DND-41 (cell line): ENCODE measurements at regions not wholly inside any gene's neighbourhood (a gene's known extent, or its start where the extent isn't known, plus 50 kb on each side); places are given as distances from the start of the nearest gene placed in this dataset.

Experiments
- ATAC-seq: fragments of 200-7000 bp; cut with Tn5 transposase; 3 replicates; pipeline ENCODE4 v1.9.1; 2021; ENCODE audit warnings: low read depth; ENCODE audit not compliant: insufficient read depth
- DNase-seq: peaks from one replicate; pipeline ENCODE4 v3.0.0-alpha.2; 2020
- H2AFZ ChIP-seq: 2 replicates; pipeline ENCODE4 v1.6.0; 2012; ENCODE audit warnings: low read depth, low read length
- H3K27ac ChIP-seq: 2 replicates; pipeline ENCODE4 v1.5.1; 2012; ENCODE audit warnings: low read length, inconsistent platforms
- H3K27me3 ChIP-seq: fragments of 200-600 bp; sonication (generic); 2 replicates; pipeline ENCODE4 v1.6.0; 2012; ENCODE audit warnings: low read length, mild to moderate bottlenecking, inconsistent platforms; ENCODE audit not compliant: insufficient read depth, poor library complexity
- H3K36me3 ChIP-seq: 2 replicates; pipeline ENCODE4 v1.5.1; 2012; ENCODE audit warnings: low read length, inconsistent platforms; ENCODE audit not compliant: insufficient read depth
- H3K4me1 ChIP-seq: 2 replicates; pipeline ENCODE4 v1.5.1; 2012; ENCODE audit warnings: mild to moderate bottlenecking, low read length; ENCODE audit not compliant: insufficient read depth
- H3K4me2 ChIP-seq: 2 replicates; pipeline ENCODE4 v1.6.0; 2012; ENCODE audit warnings: mild to moderate bottlenecking, moderate library complexity, low read length, inconsistent platforms; ENCODE audit not compliant: insufficient read depth
- H3K4me3 ChIP-seq, 2 experiments: fragments of 200-600 bp in 1 of 2; shearing (Covaris generic) in 1 of 2; 2 replicates each; pipeline ENCODE4 v1.5.1; 2012 to 2016; ENCODE audit warnings: inconsistent platforms in 2 of 2, low read length in 2 of 2, mild to moderate bottlenecking in 2 of 2, low read depth in 1 of 2, moderate library complexity in 1 of 2
- H3K79me2 ChIP-seq: 2 replicates; pipeline ENCODE4 v1.6.0; 2012; ENCODE audit warnings: low read length, inconsistent platforms; ENCODE audit not compliant: insufficient read depth
- H3K9ac ChIP-seq: 2 replicates; pipeline ENCODE4 v1.6.0; 2012; ENCODE audit warnings: low read depth, mild to moderate bottlenecking, inconsistent platforms, low read length, moderate library complexity
- H3K9me3 ChIP-seq: 2 replicates; pipeline ENCODE4 v1.5.1; 2012; ENCODE audit warnings: low read length, moderate library complexity, mild to moderate bottlenecking, inconsistent platforms; ENCODE audit not compliant: insufficient read depth, severe bottlenecking
- H4K20me1 ChIP-seq: 2 replicates; pipeline ENCODE4 v1.6.0; 2012; ENCODE audit warnings: low read length; ENCODE audit not compliant: insufficient read depth
- CTCF ChIP-seq: IDR thresholded peaks from 2 replicates; pipeline ENCODE4 v1.5.1; 2012; ENCODE audit warnings: borderline replicate concordance, low read length, moderate library complexity, mild to moderate bottlenecking; ENCODE audit not compliant: poor library complexity, severe bottlenecking; ENCODE audit errors: extremely low read depth
- EZH2 ChIP-seq: IDR thresholded peaks from 3 replicates; pipeline ENCODE4 v1.6.1; 2012; ENCODE audit warnings: borderline replicate concordance, low read depth, mild to moderate bottlenecking, moderate library complexity, low read length, inconsistent platforms; ENCODE audit not compliant: severe bottlenecking

- H3K79me2 ChIP-seq: no peaks in the 10 kb centered on the region
- no peaks in the 10 kb centered on the region for H3K9me3 ChIP-seq
- no peak overlapping the region for H2AFZ ChIP-seq
- no peaks in the 10 kb centered on the region for H4K20me1 ChIP-seq
- TF ChIP-seq CTCF: no peak
- TF ChIP-seq EZH2: no peak
- H3K9ac ChIP-seq: no peak overlapping the region
- H3K36me3 ChIP-seq: no peaks in the 10 kb centered on the region
- no peaks in the 10 kb centered on the region for H3K4me1 ChIP-seq
- no peak overlapping the region for H3K4me2 ChIP-seq
- no peak overlapping the region for H3K4me3 ChIP-seq
- no peaks in the 10 kb centered on the region for H3K27me3 ChIP-seq
- DNase-seq: no peak
- ATAC-seq: no peak
- no peak overlapping the region for H3K27ac ChIP-seq
These were observed 94.5 kb upstream of the ATP1A1 start for GRCh38 chr1:116278541-116278866.

- TF ChIP-seq EZH2: no peak
- TF ChIP-seq CTCF: no peak
- Histone ChIP-seq H3K27ac (no peak overlapping the region), H3K4me1 (no peaks in the 10 kb centered on the region), H4K20me1 (no peaks in the 10 kb centered on the region), H3K36me3 (no peaks in the 10 kb centered on the region), H3K9me3 (no peaks in the 10 kb centered on the region), H3K4me2 (no peak overlapping the region), H3K27me3 (no peaks in the 10 kb centered on the region), H3K9ac (no peak overlapping the region), H3K79me2 (no peaks in the 10 kb centered on the region), H2AFZ (no peak overlapping the region), H3K4me3 (no peak overlapping the region)
- no peak for ATAC-seq
- DNase-seq: no peak
These were observed 93.3 kb upstream of the ATP1A1 start for GRCh38 chr1:116279715-116280114.

GRCh38 chr1:116284819-116285390 is 88.1 kb upstream of the ATP1A1 start:
- no peak for TF ChIP-seq CTCF
- TF ChIP-seq EZH2: no peak
- Histone ChIP-seq H3K9me3 (no peaks in the 10 kb centered on the region), H3K27ac (no peak overlapping the region), H4K20me1 (no peaks in the 10 kb centered on the region), H3K9ac (no peak overlapping the region), H3K79me2 (no peaks in the 10 kb centered on the region), H3K4me3 (no peak overlapping the region), H3K27me3 (no peaks in the 10 kb centered on the region), H3K36me3 (no peaks in the 10 kb centered on the region), H3K4me2 (no peak overlapping the region), H2AFZ (no peak overlapping the region), H3K4me1 (no peaks in the 10 kb centered on the region)
- DNase-seq (no peak), ATAC-seq (no peak)

GRCh38 chr1:116286541-116286971 is 86.5 kb upstream of the ATP1A1 start:
- DNase-seq: no peak
- H3K4me1 ChIP-seq: no peaks in the 10 kb centered on the region

More at GRCh38 chr1:116286541-116286971, 86.5 kb upstream of the ATP1A1 start:
- Histone ChIP-seq H2AFZ (no peak overlapping the region), H4K20me1 (no peaks in the 10 kb centered on the region), H3K27me3 (no peaks in the 10 kb centered on the region), H3K27ac (no peak overlapping the region), H3K4me2 (no peak overlapping the region), H3K79me2 (no peaks in the 10 kb centered on the region), H3K4me3 (no peak overlapping the region), H3K9me3 (no peaks in the 10 kb centered on the region), H3K9ac (no peak overlapping the region), H3K36me3 (no peaks in the 10 kb centered on the region)
- TF ChIP-seq CTCF (no peak), EZH2 (no peak)
- ATAC-seq: no peak
